Ovary (tissue), 7 donors: ENCODE measurements at regions not wholly inside any gene's neighbourhood (a gene's known extent, or its start where the extent isn't known, plus 50 kb on each side); places are given as distances from the start of the nearest gene placed in this dataset.

Experiments used
- DNase-seq, 5 donors: peaks; one replicate each; pipeline ENCODE4 v3.0.0-alpha.2; 2019 to 2020
- H3K27ac ChIP-seq, 2 donors: fragments of 200-600 bp; one replicate each; pipeline versions ENCODE4 v1.5.1 to v1.8.0; 2019 to 2022
- H3K27me3 ChIP-seq: fragments of 200-600 bp; one replicate; pipeline ENCODE4 v1.8.0; 2022
- H3K36me3 ChIP-seq: fragments of 200-600 bp; sonication (generic); one replicate; pipeline ENCODE4 v1.5.1; 2019
- H3K4me1 ChIP-seq: one replicate; pipeline ENCODE4 v1.8.1; 2013; ENCODE audit warnings: mild to moderate bottlenecking, moderate library complexity; ENCODE audit not compliant: insufficient read depth
- H3K4me3 ChIP-seq: fragments of 200-600 bp; sonication (generic); one replicate; pipeline ENCODE4 v1.5.1; 2017
- H3K9me3 ChIP-seq, 2 donors: fragments of 200-600 bp in 1 of 2; sonication (generic) in 1 of 2; one replicate each; pipeline versions ENCODE4 v1.5.1 to v1.8.1; 2013 to 2019; ENCODE audit warnings: mild to moderate bottlenecking in 1 of 2, moderate library complexity in 1 of 2
- CTCF ChIP-seq, 3 donors: fragments of 450-650 bp in 2 of 3; fragments of 200-600 bp in 1 of 3; IDR thresholded peaks; one replicate each; pipeline versions ENCODE4 v1.5.1 to v1.8.0; 2016 to 2022; ENCODE audit warnings: antibody characterized with exemption in 3 of 3, mild to moderate bottlenecking in 1 of 3
- EP300 ChIP-seq: sonication (generic); formaldehyde crosslinking; IDR thresholded peaks from one replicate; pipeline ENCODE4 v1.6.1; 2017; ENCODE audit warnings: antibody characterized with exemption
- POLR2A ChIP-seq: fragments of 450-650 bp; IDR thresholded peaks from one replicate; pipeline ENCODE4 v1.6.1; 2017; ENCODE audit warnings: antibody characterized with exemption, mild to moderate bottlenecking, moderate library complexity
- WGBS, 3 donors: extraction: QIAGEN DNeasy Blood & Tissue Kit in 1 of 3; methylation state at CpG; one replicate each; pipeline versions ENCODE4 v1.1.5 to v1.1.7; 2013 to 2017; 5-methylcytosine and 5-hydroxymethylcytosine counted together
- intact Hi-C, 4 donors: fragments of 100-400 bp; cut with DNase I; formaldehyde crosslinking; loops; one replicate each; pipeline versions ENCODE4 v1.11.0 to v1.15.1; 2022 to 2023
- donor health status: DM: no; HTN: no; CAD: no; lungs with moderate emphysema.
- donor health status: DM: no; HTN: no; CAD: no.
- donor health status: Bipolar disorder and iron deficiency.
- donor health status: DM: no; HTN: no; CAD: no.
- donor health status: DM: yes; HTN: yes; CAD: no.

GRCh38 chr1:217186664-217187063 lies 444.2 kb downstream of the GPATCH2 start:
- Histone ChIP-seq H3K36me3 (no peaks in the 10 kb centered on the region), H3K27me3 (no peaks in the 10 kb centered on the region), H3K27ac (no peak overlapping the region), H3K4me1 (no peaks in the 10 kb centered on the region), H3K9me3 (no peaks in the 10 kb centered on the region), H3K4me3 (no peak overlapping the region)
- TF ChIP-seq POLR2A (no peak), CTCF (IDR thresholded peaks at IDR 0.05) (no peak), EP300 (no peak)
- intact Hi-C loops, result no loop called here
- DNase-seq, result no peak

GRCh38 chr1:217184854-217185253 lies 446.0 kb downstream of the GPATCH2 start:
- Histone ChIP-seq H3K9me3 (no peaks in the 10 kb centered on the region), H3K4me3 (no peak overlapping the region), H3K27me3 (no peaks in the 10 kb centered on the region), H3K27ac (no peak overlapping the region), H3K4me1 (no peaks in the 10 kb centered on the region), H3K36me3 (no peaks in the 10 kb centered on the region)
- 48 to 62% (median 48%) methylated on average over 2 of the region's 2 CpGs for WGBS, 3 donors
- intact Hi-C loops, result no loop called here
- DNase-seq, result no peak
- TF ChIP-seq CTCF (IDR thresholded peaks at IDR 0.05) (no peak), POLR2A (no peak), EP300 (no peak)

GRCh38 chr1:217182992-217183391 lies 447.9 kb downstream of the GPATCH2 start:
- no peak overlapping the region for H3K4me3 ChIP-seq
- TF ChIP-seq CTCF (IDR thresholded peaks at IDR 0.05) (no peak), POLR2A (no peak), EP300 (no peak)
- DNase-seq, result no peak
- no peaks in the 10 kb centered on the region for H3K27me3 ChIP-seq
- no peaks in the 10 kb centered on the region for H3K9me3 ChIP-seq
- no peak overlapping the region for H3K27ac ChIP-seq
- WGBS, 3 donors, result 85 to 88% (median 87%) methylated on average over 6 of the region's 6 CpGs
- intact Hi-C loops, result no loop called here
- no peaks in the 10 kb centered on the region for H3K4me1 ChIP-seq
- no peaks in the 10 kb centered on the region for H3K36me3 ChIP-seq

GRCh38 chr1:217181756-217182155 lies 449.1 kb downstream of the GPATCH2 start:
- no peak overlapping the region for H3K27ac ChIP-seq
- H3K27me3 ChIP-seq, result no peaks in the 10 kb centered on the region
- no peaks in the 10 kb centered on the region for H3K9me3 ChIP-seq
- H3K4me1 ChIP-seq, result no peaks in the 10 kb centered on the region
- H3K36me3 ChIP-seq, result no peaks in the 10 kb centered on the region
- intact Hi-C loops, result no loop called here
- TF ChIP-seq CTCF (IDR thresholded peaks at IDR 0.05) (no peak), POLR2A (no peak), EP300 (no peak)
- DNase-seq, result no peak
- H3K4me3 ChIP-seq, result no peak overlapping the region
